GM10266 (cell line): ENCODE measurements at regions not wholly inside any gene's neighbourhood (a gene's known extent, or its start where the extent isn't known, plus 50 kb on each side); places are given as distances from the start of the nearest gene placed in this dataset.
"Not testable (repeated sequence)": the region's sequence is repeated elsewhere in the genome, so short reads cannot be mapped to it uniquely, and the experiment has no call there.

Experiments
- DNase-seq: peaks from one replicate; pipeline ENCODE4 v3.0.0; 2012; ENCODE audit errors: extremely low spot score
- TF ChIP-seq, protein P1 (sequence below): IDR thresholded peaks from 2 replicates; pipeline ENCODE4 v1.5.1; 2012; ENCODE audit warnings: mild to moderate bottlenecking, low read depth; ENCODE audit not compliant: control insufficient read depth, insufficient read depth; ENCODE audit errors: missing control alignments

- TF ChIP-seq, protein P1, sequence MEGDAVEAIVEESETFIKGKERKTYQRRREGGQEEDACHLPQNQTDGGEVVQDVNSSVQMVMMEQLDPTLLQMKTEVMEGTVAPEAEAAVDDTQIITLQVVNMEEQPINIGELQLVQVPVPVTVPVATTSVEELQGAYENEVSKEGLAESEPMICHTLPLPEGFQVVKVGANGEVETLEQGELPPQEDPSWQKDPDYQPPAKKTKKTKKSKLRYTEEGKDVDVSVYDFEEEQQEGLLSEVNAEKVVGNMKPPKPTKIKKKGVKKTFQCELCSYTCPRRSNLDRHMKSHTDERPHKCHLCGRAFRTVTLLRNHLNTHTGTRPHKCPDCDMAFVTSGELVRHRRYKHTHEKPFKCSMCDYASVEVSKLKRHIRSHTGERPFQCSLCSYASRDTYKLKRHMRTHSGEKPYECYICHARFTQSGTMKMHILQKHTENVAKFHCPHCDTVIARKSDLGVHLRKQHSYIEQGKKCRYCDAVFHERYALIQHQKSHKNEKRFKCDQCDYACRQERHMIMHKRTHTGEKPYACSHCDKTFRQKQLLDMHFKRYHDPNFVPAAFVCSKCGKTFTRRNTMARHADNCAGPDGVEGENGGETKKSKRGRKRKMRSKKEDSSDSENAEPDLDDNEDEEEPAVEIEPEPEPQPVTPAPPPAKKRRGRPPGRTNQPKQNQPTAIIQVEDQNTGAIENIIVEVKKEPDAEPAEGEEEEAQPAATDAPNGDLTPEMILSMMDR, result no peak
- DNase-seq, result no peak
Observed at GRCh38 chr2:21234464-21235120, 110.8 kb downstream of the TDRD15 start.

DNA sequence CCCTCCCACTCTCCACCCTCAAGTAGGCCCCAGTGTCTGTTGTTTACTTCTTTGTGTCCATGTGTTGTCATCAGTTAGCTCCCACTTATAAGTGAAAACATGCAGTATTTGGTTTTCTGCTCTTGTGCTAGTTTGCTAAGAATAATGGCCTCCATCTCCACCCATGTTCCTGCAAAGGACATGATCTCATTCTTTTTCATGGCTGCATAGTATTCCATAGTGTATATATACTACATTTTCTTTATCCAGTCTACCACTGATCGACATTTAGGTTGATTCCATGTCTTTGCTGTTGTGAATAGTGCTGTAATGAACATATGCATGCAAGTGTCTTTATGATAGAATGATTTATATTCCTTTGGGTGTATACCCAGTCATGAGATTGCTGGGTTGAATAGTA, 116.0 kb downstream of the TDRD15 start:
- DNase-seq, result not testable (repeated sequence)

GRCh38 chr2:21244161-21244560, 120.4 kb downstream of the TDRD15 start:
- no peak for DNase-seq
- TF ChIP-seq, protein P1, result no peak

- TF ChIP-seq, protein P1, result no peak
- no peak for DNase-seq
Observed at GRCh38 chr2:21245565-21245964, 121.8 kb downstream of the TDRD15 start.

- TF ChIP-seq, protein P1, result no peak
- no peak for DNase-seq
Observed at GRCh38 chr2:21249367-21249766, 125.6 kb downstream of the TDRD15 start.

DNA sequence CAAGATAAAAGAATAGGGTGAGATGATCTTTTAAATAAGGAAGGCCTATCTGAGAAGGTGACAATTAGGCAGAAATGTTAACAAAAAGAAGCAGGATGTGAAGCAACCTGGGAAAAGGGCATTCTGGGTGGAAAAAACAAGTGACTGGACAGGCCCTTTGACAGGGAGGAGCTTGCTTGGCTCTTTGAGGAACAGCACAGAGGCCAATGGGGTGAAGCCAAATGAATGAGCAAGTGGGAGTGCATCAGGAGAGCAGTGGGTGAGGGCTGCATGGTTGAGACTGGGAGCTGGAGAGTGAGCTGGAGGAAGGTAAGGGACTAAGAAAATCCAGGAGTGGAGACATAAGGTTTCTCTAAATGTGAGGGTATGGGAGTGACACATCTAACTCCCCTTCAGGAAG, 126.9 kb downstream of the TDRD15 start:
- TF ChIP-seq, protein P1, result no peak
- DNase-seq, result no peak

- no peak for DNase-seq
- TF ChIP-seq, protein P1, result no peak
Observed at GRCh38 chr2:21251216-21251980, 127.6 kb downstream of the TDRD15 start.
